ENCODE measurements at regions not wholly inside any gene's neighbourhood (a gene's known extent, or its start where the extent isn't known, plus 50 kb on each side); places are given as distances from the start of the nearest gene placed in this dataset.
"Not testable (repeated sequence)": the region's sequence is repeated elsewhere in the genome, so short reads cannot be mapped to it uniquely, and the experiment has no call there.

DNA sequence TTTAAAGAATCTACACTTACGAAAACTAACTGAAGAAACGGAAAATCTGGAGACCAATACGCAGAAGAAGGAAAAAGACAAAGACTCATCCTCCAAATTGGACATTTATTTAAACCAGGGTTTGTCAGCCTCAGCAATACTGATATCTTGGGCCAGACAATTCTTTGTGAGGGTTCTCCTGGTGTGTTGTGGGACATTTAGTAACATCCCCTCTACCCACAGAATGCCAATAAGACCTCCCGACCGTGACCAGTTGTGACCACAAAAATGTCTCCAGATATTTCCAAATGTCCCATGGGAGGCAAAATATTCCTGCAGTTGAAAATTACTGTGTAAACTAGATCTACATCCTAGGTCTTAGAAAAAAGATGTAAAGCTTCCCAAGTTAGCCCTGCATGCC lies 50.3 kb upstream of the ZSCAN2 start:
- DNase-seq = not testable (repeated sequence)

Data from hematopoietic multipotent progenitor cell treated with erythropoietin and hydrocortisone succinate and interleukin-3 and kit ligand, for 6 days (in vitro differentiated cells).